Right kidney (tissue), 1 donor: ENCODE measurements at regions not wholly inside any gene's neighbourhood (a gene's known extent, or its start where the extent isn't known, plus 50 kb on each side); places are given as distances from the start of the nearest gene placed in this dataset.
"Not testable (repeated sequence)": the region's sequence is repeated elsewhere in the genome, so short reads cannot be mapped to it uniquely, and the experiment has no call there.

Experiments
- DNase-seq: peaks from one replicate; pipeline ENCODE4 v3.0.0-alpha.2; 2016

GRCh38 chr17:6255322-6255721 is 179.6 kb downstream of the AIPL1 start:
- DNase-seq = no peak

GRCh38 chr17:6254036-6254435 is 180.9 kb downstream of the AIPL1 start:
- no peak for DNase-seq

- not testable (repeated sequence) for DNase-seq
Observed at GRCh38 chr17:6251640-6252039, 181.5 kb downstream of the WSCD1 start.

- DNase-seq = no peak
Observed at GRCh38 chr17:6249732-6250131, 179.6 kb downstream of the WSCD1 start.

GRCh38 chr17:6248061-6248460 is 177.9 kb downstream of the WSCD1 start:
- no peak for DNase-seq

- DNase-seq = no peak
Observed at GRCh38 chr17:6245301-6246177, 175.4 kb downstream of the WSCD1 start.

- DNase-seq = no peak
Observed at GRCh38 chr17:6244796-6245195, 174.6 kb downstream of the WSCD1 start.

- DNase-seq = no peak
Observed at GRCh38 chr17:6244253-6244652, 174.1 kb downstream of the WSCD1 start.

GRCh38 chr17:6243186-6243585 is 173.0 kb downstream of the WSCD1 start:
- DNase-seq = no peak

GRCh38 chr17:6241996-6242395 is 171.8 kb downstream of the WSCD1 start:
- DNase-seq = no peak

- no peak for DNase-seq
Observed at GRCh38 chr17:6241381-6241780, 171.2 kb downstream of the WSCD1 start.

GRCh38 chr17:6240601-6241000 is 170.4 kb downstream of the WSCD1 start:
- DNase-seq = no peak

GRCh38 chr17:6240001-6240400 is 169.8 kb downstream of the WSCD1 start:
- DNase-seq = no peak

- no peak for DNase-seq
Observed at GRCh38 chr17:6239241-6239798, 169.1 kb downstream of the WSCD1 start.

- DNase-seq = no peak
Observed at GRCh38 chr17:6233856-6234255, 163.7 kb downstream of the WSCD1 start.

GRCh38 chr17:6233339-6233738 is 163.2 kb downstream of the WSCD1 start:
- no peak for DNase-seq

- DNase-seq = no peak
Observed at GRCh38 chr17:6232732-6233101, 162.5 kb downstream of the WSCD1 start.

GRCh38 chr17:6231886-6232731 is 161.9 kb downstream of the WSCD1 start:
- no peak for DNase-seq

- no peak for DNase-seq
Observed at GRCh38 chr17:6231465-6231864, 161.3 kb downstream of the WSCD1 start.

GRCh38 chr17:6218333-6218732 is 148.2 kb downstream of the WSCD1 start:
- no peak for DNase-seq

- DNase-seq = no peak
Observed at GRCh38 chr17:6215071-6216035, 145.2 kb downstream of the WSCD1 start.

GRCh38 chr17:6213859-6214258 is 143.7 kb downstream of the WSCD1 start:
- no peak for DNase-seq
